GM12872 (cell line): ENCODE measurements at regions not wholly inside any gene's neighbourhood (a gene's known extent, or its start where the extent isn't known, plus 50 kb on each side); places are given as distances from the start of the nearest gene placed in this dataset.

Experiments used
- TF ChIP-seq, protein P1 (sequence below): IDR thresholded peaks from 3 replicates; pipeline ENCODE4 v1.5.1; 2011; ENCODE audit warnings: low read depth, mild to moderate bottlenecking, low read length, moderate library complexity; ENCODE audit not compliant: insufficient read depth

DNA sequence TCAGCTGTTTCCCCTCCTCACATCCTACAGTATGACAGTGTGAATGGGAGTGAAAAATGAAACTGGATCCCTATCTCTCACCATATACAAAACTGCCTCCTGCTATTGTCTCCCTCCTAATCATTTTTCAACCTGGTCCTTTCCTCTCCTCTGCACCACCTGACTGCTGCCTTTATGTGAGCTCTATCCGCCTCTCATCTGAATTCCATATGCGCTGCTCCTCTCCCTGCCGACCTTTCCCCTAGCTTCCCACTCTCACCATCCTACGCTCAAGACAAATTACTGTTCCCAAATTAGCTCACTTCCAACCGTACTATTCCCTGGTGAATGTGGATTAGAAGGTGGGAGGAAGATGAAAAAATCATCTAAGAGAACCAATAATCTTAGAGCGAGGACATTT is 148.4 kb upstream of the FBXL4 start:
- TF ChIP-seq, protein P1, sequence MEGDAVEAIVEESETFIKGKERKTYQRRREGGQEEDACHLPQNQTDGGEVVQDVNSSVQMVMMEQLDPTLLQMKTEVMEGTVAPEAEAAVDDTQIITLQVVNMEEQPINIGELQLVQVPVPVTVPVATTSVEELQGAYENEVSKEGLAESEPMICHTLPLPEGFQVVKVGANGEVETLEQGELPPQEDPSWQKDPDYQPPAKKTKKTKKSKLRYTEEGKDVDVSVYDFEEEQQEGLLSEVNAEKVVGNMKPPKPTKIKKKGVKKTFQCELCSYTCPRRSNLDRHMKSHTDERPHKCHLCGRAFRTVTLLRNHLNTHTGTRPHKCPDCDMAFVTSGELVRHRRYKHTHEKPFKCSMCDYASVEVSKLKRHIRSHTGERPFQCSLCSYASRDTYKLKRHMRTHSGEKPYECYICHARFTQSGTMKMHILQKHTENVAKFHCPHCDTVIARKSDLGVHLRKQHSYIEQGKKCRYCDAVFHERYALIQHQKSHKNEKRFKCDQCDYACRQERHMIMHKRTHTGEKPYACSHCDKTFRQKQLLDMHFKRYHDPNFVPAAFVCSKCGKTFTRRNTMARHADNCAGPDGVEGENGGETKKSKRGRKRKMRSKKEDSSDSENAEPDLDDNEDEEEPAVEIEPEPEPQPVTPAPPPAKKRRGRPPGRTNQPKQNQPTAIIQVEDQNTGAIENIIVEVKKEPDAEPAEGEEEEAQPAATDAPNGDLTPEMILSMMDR, result no peak

DNA sequence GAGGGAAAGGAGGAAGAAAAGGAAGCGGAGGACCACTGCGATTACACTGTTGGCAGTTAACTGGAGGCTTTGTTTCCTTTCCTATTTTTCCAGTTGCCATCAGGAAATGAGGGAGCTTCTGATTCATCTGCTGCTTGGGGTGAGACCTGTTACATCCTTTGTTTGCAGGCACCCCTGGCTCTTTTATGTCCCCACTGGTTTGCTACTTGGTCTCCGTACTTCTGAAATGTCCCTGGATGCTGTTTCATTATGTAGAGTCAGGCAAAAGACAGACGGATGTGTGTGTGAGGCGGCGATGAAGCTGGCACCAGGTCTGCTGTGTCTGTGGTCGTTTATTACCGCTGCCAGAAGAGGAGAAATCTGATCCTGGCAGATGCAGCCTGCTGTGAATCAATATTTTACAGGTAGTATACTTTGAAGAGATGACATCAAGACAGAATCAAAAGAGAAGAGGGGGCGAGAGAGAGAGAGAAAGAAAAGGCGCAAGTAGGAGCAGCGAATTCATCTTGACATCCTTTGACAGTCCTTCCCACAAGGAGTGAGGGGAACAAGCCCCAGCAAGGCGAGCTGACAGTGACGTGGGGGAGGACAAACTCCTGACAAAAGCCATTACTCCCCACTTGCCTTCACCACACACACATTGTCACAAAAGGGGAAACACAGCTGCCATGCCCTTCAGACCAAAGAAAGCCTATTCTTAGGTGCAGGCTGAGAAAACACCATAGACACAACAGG is 145.9 kb upstream of the FBXL4 start:
- TF ChIP-seq, protein P1, result no peak

DNA sequence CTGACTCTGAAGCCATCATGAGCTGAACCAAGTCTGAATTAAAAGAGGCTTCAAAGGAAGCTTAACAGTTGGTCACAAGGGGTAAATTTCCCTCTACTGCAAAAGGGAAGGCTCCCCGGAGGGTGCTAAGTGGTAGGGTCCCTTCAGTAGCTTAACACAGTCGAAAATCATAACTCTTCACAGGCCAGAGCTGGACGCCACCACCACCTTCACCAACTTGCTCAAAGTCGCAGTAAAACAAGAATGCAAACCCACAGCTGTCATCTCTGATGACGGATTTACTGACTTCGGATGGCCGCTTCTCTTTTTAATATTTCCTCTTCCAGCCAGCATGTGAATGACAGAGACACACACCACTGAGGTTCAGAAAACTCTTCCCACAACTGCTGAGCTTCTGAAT is 144.7 kb upstream of the FBXL4 start:
- TF ChIP-seq, protein P1, result no peak

DNA sequence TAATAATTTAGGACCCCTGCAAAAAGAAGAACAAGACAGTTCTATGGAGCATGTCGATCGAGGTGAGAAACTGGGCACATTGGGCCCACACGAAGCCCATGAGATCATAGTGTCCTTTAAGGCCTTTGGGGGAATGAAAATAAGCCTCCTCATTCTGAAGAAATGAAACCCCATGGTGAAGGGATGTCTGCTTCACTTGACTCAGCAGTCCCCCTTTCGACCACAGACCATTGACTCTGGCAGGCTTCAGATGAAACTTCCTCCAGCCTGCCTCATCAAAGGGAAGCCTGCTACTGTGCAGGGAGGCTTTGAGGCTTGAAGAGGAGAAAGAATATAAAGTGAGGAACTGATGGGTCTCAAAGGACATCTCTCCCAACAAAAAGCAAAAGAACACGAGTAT is 144.2 kb upstream of the FBXL4 start:
- TF ChIP-seq, protein P1, result no peak

DNA sequence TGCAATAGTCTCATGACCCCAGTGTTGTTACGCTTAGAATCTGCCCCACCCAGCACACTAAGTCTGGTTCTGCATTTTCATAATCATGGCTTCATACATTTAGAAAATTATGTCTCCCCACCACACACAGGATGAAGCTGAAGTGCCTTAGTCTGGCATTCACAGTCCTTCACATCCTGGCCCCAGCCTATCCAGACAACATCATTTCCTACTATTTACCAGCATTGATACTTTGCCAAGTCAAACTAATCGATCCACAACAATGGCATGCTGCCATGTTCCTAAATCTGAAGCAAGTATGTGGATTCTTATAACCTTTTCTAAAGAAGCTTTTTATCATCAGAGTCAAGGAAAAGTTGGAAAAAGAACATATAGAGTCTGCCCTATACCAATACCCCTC is 132.4 kb upstream of the FBXL4 start:
- TF ChIP-seq, protein P1, result no peak

DNA sequence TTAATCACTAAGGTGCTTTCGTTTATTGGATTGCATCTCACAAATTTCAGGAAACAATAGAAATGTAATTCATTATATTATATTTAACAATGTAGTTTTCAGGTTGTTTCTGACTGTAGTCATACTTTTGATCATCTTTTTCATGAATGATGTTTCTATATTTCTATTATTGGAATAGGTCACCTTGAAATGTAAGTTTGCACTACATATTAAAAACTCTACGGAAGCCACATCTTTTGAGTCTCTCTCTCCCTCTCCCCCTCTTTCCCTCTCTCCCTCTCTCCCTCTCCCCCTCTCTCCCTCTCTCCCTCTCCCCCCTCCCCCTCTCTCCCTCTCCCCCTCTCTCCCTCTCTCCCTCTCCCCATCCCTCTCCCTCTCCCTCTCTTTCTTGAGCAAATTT is 131.3 kb upstream of the FBXL4 start:
- TF ChIP-seq, protein P1, result no peak

DNA sequence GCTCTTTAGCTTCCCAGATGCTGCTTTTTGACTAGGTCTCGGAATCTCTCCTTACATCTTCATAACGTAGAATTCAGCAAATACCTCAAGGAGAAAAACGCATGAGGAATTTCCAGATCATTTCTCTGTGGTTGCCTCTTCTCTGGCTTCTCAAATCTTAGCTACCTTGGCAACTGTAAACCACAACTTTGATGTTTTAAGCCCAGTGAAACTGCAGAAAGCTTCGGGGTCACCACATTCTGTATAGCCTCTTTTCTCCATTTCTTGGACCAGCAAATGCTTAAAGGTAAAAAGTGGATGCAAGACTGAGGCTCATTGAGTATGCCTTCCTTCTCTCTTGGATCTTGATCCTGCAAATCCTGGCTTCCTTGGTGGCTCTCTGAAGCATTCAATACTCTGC is 125.5 kb upstream of the FBXL4 start:
- TF ChIP-seq, protein P1, result no peak
